ENCODE measurements at regions not wholly inside any gene's neighbourhood (a gene's known extent, or its start where the extent isn't known, plus 50 kb on each side); places are given as distances from the start of the nearest gene placed in this dataset.

DNA sequence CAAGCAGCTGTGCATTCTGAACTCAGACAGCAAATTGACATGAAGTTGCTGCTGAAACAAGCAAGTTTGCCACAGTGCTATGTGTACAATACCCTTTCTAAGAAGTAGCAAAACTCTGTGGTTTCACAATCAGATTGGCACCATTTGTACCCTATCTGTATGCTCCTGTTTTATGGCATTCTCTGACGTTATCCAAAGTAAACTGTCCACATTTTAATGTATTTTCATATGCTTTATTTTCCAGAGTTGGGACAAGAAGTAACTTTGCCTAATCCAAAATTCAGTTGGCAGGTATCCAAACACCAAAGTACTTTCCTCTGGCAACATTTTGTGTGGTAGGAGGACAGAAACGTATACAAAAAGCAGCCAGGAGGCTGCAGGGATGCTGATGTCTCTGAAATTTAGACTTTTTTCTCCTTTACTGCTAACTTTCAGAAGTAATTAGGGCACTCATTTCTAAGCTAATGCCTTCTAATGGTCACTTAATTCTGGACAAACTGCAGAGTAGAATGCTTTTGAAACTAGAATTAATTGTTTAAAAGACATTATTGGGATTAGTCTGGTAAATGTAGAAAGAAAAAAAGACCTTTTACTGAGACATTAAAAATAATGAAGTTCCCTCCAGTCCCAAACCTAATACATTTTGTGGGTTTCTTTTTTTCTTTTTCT, 414.7 kb upstream of the NRP1 start:
- TF ChIP-seq, protein P1, sequence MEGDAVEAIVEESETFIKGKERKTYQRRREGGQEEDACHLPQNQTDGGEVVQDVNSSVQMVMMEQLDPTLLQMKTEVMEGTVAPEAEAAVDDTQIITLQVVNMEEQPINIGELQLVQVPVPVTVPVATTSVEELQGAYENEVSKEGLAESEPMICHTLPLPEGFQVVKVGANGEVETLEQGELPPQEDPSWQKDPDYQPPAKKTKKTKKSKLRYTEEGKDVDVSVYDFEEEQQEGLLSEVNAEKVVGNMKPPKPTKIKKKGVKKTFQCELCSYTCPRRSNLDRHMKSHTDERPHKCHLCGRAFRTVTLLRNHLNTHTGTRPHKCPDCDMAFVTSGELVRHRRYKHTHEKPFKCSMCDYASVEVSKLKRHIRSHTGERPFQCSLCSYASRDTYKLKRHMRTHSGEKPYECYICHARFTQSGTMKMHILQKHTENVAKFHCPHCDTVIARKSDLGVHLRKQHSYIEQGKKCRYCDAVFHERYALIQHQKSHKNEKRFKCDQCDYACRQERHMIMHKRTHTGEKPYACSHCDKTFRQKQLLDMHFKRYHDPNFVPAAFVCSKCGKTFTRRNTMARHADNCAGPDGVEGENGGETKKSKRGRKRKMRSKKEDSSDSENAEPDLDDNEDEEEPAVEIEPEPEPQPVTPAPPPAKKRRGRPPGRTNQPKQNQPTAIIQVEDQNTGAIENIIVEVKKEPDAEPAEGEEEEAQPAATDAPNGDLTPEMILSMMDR (IDR thresholded peaks at IDR 0.05; ENCODE audit: low read depth, low read length, poor library complexity, severe bottlenecking): no peak
- TF ChIP-seq EZH2phosphoT487 (IDR thresholded peaks at IDR 0.05; ENCODE audit: borderline replicate concordance, low read length): no peak
